ENCODE measurements at regions not wholly inside any gene's neighbourhood (a gene's known extent, or its start where the extent isn't known, plus 50 kb on each side); places are given as distances from the start of the nearest gene placed in this dataset.
"Not testable (repeated sequence)": the region's sequence is repeated elsewhere in the genome, so short reads cannot be mapped to it uniquely, and the experiment has no call there.

DNA sequence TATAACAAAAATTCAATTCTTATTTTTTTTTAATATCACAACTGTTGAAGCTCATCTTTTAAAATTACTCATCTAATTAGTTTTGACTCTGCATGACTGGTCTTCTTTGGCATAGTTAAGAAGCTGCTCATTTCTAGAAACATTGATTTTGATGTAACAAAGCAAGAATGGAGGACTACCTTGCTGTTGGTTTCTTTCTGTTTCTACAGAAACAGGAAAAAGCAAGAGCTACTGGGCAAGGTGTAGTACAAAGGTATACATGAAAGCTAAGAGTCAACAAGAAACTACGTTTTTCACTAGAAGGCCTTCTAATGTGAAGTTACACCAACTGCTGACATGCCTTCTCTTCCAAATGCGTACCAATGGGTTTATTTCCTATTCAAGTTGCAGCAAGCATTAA is 90.6 kb upstream of the SYT4 start:
- H2AFZ ChIP-seq (ENCODE audit: low read depth, low read length, severe bottlenecking) = no peak overlapping the region
- H3K4me2 ChIP-seq (ENCODE audit: low read depth, low read length, poor library complexity, severe bottlenecking) = no peak overlapping the region
- no peaks in the 10 kb centered on the region for H3F3A ChIP-seq (ENCODE audit: insufficient read depth)
- no peaks in the 10 kb centered on the region for H3K27me3 ChIP-seq (ENCODE audit: low read length)
- H3K27ac ChIP-seq (ENCODE audit: low read depth, low read length) = no peak overlapping the region
- no peaks in the 10 kb centered on the region; the same call in 1 of the 2 replicates for H4K20me1 ChIP-seq (ENCODE audit: low read depth, low read length)
- no peak overlapping the region for H3K4me3 ChIP-seq (ENCODE audit: insufficient read depth, low read length, poor library complexity, severe bottlenecking)
- no peaks in the 10 kb centered on the region for H3K9me3 ChIP-seq (ENCODE audit: insufficient read depth, low read length)
- no peaks in the 10 kb centered on the region for H3K36me3 ChIP-seq (ENCODE audit: low read length)
- no peaks in the 10 kb centered on the region for H3K79me2 ChIP-seq (ENCODE audit: insufficient read depth, low read length)
- no peak for TF ChIP-seq EZH2phosphoT487 (conservative IDR thresholded peaks at IDR 0.05; ENCODE audit: low read length)
- TF ChIP-seq, protein P1, sequence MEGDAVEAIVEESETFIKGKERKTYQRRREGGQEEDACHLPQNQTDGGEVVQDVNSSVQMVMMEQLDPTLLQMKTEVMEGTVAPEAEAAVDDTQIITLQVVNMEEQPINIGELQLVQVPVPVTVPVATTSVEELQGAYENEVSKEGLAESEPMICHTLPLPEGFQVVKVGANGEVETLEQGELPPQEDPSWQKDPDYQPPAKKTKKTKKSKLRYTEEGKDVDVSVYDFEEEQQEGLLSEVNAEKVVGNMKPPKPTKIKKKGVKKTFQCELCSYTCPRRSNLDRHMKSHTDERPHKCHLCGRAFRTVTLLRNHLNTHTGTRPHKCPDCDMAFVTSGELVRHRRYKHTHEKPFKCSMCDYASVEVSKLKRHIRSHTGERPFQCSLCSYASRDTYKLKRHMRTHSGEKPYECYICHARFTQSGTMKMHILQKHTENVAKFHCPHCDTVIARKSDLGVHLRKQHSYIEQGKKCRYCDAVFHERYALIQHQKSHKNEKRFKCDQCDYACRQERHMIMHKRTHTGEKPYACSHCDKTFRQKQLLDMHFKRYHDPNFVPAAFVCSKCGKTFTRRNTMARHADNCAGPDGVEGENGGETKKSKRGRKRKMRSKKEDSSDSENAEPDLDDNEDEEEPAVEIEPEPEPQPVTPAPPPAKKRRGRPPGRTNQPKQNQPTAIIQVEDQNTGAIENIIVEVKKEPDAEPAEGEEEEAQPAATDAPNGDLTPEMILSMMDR (IDR thresholded peaks at IDR 0.05; ENCODE audit: insufficient read depth, low read length, poor library complexity, severe bottlenecking) = no peak
- no peak overlapping the region for H3K9ac ChIP-seq (ENCODE audit: low read length)
- peaks cover 5% of the 10 kb centered on the region; the same call in 1 of the 2 replicates for H3K9me2 ChIP-seq (replicated peaks; ENCODE audit: insufficient read depth, low read length)

DNA sequence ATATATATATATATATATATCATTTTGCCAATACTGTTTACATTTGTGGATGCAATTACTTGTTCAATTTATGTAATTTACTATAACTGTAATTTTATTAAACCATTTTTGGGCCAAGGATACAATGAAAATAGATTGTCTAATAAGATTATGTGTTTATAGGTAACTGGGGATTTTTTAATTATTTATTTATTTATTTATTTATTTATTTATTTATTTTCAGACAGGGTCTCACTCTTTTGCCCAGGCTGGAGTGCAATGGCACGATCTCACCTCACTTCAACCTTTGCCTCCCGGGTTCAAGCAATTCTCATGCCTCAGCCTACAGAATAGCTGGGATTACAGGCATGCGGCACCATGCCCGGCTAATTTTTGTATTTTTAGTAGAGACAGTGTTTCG is 92.0 kb upstream of the SYT4 start:
- H2AFZ ChIP-seq (ENCODE audit: low read depth, low read length, severe bottlenecking); H3F3A ChIP-seq (ENCODE audit: insufficient read depth); H3K27me3 ChIP-seq (ENCODE audit: low read length); H3K27ac ChIP-seq (ENCODE audit: low read depth, low read length); H3K4me3 ChIP-seq (ENCODE audit: insufficient read depth, low read length, poor library complexity, severe bottlenecking); H3K4me2 ChIP-seq (ENCODE audit: low read depth, low read length, poor library complexity, severe bottlenecking); H4K20me1 ChIP-seq (ENCODE audit: low read depth, low read length); H3K36me3 ChIP-seq (ENCODE audit: low read length); H3K9ac ChIP-seq (ENCODE audit: low read length); H3K9me2 ChIP-seq (replicated peaks; ENCODE audit: insufficient read depth, low read length); H3K79me2 ChIP-seq (ENCODE audit: insufficient read depth, low read length); H3K9me3 ChIP-seq (ENCODE audit: insufficient read depth, low read length): not testable (repeated sequence)

DNA sequence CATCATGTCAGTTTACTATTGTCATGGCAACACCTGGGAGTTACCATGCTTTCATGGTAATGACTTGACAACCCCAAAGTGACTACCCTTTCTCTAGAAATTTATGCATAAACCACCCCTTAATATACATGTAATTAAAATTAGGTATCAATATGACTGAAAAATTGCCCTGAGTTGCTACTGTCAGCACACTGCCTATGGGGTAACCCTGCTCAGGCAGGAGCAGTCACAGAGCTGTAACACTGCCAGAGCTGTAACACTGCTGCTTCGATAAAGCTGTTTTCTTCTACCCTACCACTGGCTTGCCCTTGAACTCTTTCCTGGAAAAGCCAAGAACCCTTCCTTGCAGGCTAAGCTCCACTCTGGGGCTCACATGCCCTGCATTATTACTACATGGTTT is 95.5 kb upstream of the SYT4 start:
- H3K9ac ChIP-seq (ENCODE audit: low read length) = no peak overlapping the region
- no peaks in the 10 kb centered on the region for H3K36me3 ChIP-seq (ENCODE audit: low read length)

DNA sequence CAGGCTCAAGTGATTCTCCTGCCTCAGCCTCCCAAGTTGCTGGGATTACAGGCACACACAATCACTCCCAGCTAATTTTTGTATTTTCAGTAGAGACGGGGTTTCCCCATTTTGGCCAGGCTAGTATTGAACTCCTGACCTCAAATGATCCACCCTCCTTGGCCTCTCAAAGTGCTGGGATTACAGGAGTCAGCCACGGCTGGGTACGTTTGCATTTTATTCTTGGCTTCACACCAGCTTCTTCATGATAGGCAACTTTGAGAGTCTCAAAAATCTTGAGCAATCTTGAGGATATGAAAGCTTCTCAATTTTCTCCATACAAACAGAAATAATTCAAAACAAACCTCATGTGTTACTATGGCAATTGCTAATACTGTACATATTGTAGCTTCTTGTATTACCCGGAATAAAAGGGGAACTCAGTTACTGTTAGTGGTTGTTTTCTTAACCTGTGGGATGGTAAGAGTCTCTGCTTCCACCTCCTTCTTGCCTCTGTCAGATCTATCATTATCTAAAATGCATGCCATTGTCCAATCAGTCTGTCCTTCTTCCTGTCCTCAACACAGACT is 102.9 kb upstream of the SYT4 start:
- no peaks in the 10 kb centered on the region for H4K20me1 ChIP-seq (ENCODE audit: low read depth, low read length)
- no peak overlapping the region for H3K27ac ChIP-seq (ENCODE audit: low read depth, low read length)
- no peaks in the 10 kb centered on the region for H3K9me3 ChIP-seq (ENCODE audit: insufficient read depth, low read length)
- H3K9ac ChIP-seq (ENCODE audit: low read length) = no peak overlapping the region
- H3K79me2 ChIP-seq (ENCODE audit: insufficient read depth, low read length) = no peaks in the 10 kb centered on the region
- no peaks in the 10 kb centered on the region for H3K9me2 ChIP-seq (replicated peaks; ENCODE audit: insufficient read depth, low read length)
- no peaks in the 10 kb centered on the region for H3F3A ChIP-seq (ENCODE audit: insufficient read depth)
- H3K4me3 ChIP-seq (ENCODE audit: insufficient read depth, low read length, poor library complexity, severe bottlenecking) = no peak overlapping the region
- no peaks in the 10 kb centered on the region for H3K27me3 ChIP-seq (ENCODE audit: low read length)
- no peak overlapping the region for H3K4me2 ChIP-seq (ENCODE audit: low read depth, low read length, poor library complexity, severe bottlenecking)
- H2AFZ ChIP-seq (ENCODE audit: low read depth, low read length, severe bottlenecking) = no peak overlapping the region
- H3K36me3 ChIP-seq (ENCODE audit: low read length) = no peaks in the 10 kb centered on the region
- TF ChIP-seq EZH2phosphoT487 (conservative IDR thresholded peaks at IDR 0.05; ENCODE audit: low read length) = no peak
- TF ChIP-seq, protein P1 (IDR thresholded peaks at IDR 0.05; ENCODE audit: insufficient read depth, low read length, poor library complexity, severe bottlenecking) = no peak

More for the DNA sequence above, 95.5 kb upstream of the SYT4 start:
- Histone ChIP-seq H3K27me3 (ENCODE audit: low read length) (no peaks in the 10 kb centered on the region), H4K20me1 (ENCODE audit: low read depth, low read length) (no peaks in the 10 kb centered on the region), H3K9me2 (replicated peaks; ENCODE audit: insufficient read depth, low read length) (no peaks in the 10 kb centered on the region), H3F3A (ENCODE audit: insufficient read depth) (no peaks in the 10 kb centered on the region), H3K9me3 (ENCODE audit: insufficient read depth, low read length) (no peaks in the 10 kb centered on the region), H2AFZ (ENCODE audit: low read depth, low read length, severe bottlenecking) (no peak overlapping the region), H3K79me2 (ENCODE audit: insufficient read depth, low read length) (no peaks in the 10 kb centered on the region), H3K4me3 (ENCODE audit: insufficient read depth, low read length, poor library complexity, severe bottlenecking) (no peak overlapping the region), H3K27ac (ENCODE audit: low read depth, low read length) (no peak overlapping the region), H3K4me2 (ENCODE audit: low read depth, low read length, poor library complexity, severe bottlenecking) (no peak overlapping the region)
- TF ChIP-seq, protein P1 (IDR thresholded peaks at IDR 0.05; ENCODE audit: insufficient read depth, low read length, poor library complexity, severe bottlenecking) = no peak
- TF ChIP-seq EZH2phosphoT487 (conservative IDR thresholded peaks at IDR 0.05; ENCODE audit: low read length) = no peak

All from SU-DHL-6 (cell line).